GM12878 (cell line): ENCODE measurements at regions not wholly inside any gene's neighbourhood (a gene's known extent, or its start where the extent isn't known, plus 50 kb on each side); places are given as distances from the start of the nearest gene placed in this dataset.

Experiments used
- BMI1 ChIP-seq: fragments of 450-650 bp; IDR thresholded peaks from 2 replicates; pipeline ENCODE4 v1.6.1; 2016; ENCODE audit warnings: mild to moderate bottlenecking, moderate library complexity, borderline replicate concordance

GRCh38 chr16:79651363-79651762 is 50.8 kb upstream of the MAF start (continued):
- TF ChIP-seq BMI1, result no peak
